SK-N-DZ (cell line): ENCODE measurements at regions not wholly inside any gene's neighbourhood (a gene's known extent, or its start where the extent isn't known, plus 50 kb on each side); places are given as distances from the start of the nearest gene placed in this dataset.
"Not testable (repeated sequence)": the region's sequence is repeated elsewhere in the genome, so short reads cannot be mapped to it uniquely, and the experiment has no call there.

Source experiments
- DNase-seq: peaks from one replicate; pipeline ENCODE4 v3.0.0-alpha.2; 2015; ENCODE audit warnings: low spot score

DNA sequence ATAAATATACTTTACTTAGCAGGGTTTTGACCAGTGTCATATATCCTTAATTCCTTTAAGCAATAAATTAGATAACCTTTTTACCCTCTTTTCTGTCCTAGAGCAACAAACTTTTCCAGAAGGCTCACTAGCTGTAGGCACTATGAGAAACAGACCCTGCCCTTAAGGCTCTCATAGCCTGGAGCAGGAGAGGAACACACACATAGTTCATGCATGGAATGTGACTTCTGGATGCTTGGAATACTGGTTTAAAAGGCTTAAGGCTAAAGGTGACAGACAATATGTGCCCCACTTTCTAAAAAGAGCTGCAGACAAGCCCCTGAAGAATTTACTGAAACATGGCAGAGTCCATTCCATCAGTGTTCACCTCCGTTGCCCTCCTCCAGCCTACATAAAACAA, 237.2 kb downstream of the TTC8 start:
- DNase-seq: no peak

DNA sequence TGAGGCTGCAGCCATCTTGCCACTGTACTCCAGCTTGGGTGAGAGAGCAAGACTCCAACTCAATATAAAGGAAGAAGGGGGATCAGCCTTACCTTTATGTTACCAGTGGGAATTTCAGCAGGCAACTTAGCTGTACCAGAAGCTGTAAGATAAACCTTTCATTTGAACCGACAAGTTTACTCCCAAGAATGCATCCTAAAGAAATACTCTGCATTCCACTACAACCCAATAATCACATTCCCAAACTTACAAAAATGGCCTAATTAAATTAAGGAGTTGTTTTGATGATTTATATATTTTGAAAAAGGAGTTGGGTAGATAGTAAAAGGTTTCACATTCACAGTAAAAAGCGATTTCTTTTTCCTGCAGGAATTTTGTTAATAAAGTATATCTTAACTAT, 241.4 kb downstream of the TTC8 start:
- DNase-seq: no peak

DNA sequence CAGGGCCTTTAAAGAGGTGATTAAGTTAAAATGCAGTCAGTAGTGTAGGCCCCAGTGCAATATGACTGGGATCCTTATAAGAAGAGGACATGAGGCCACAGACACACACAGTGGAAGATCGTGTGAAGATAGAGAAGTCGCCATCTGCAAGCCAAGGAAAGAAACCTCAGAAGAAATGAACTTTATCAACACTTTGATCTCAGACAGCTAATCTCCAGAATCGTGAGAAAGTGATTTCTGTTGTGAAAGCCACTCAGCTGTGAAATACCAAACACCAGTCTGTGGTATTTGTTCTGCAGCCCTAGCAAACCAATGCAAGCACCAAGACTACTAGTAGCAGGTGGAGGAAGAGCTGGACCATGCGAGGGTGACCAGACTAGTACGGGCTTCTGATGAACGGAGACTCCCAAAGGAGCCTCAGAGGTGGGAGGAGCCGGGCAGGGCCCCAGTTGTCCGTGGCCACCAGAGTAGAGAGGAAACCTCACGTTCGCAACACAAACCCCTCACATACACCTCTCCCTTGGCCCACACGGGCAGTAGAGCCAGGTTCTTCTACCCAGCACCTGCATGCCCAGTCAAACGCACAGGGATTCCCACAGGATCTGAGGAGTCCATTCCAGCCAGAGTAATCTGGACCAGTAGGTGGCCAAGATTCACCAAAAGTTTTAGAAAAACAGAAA, 243.0 kb downstream of the TTC8 start:
- DNase-seq: no peak

DNA sequence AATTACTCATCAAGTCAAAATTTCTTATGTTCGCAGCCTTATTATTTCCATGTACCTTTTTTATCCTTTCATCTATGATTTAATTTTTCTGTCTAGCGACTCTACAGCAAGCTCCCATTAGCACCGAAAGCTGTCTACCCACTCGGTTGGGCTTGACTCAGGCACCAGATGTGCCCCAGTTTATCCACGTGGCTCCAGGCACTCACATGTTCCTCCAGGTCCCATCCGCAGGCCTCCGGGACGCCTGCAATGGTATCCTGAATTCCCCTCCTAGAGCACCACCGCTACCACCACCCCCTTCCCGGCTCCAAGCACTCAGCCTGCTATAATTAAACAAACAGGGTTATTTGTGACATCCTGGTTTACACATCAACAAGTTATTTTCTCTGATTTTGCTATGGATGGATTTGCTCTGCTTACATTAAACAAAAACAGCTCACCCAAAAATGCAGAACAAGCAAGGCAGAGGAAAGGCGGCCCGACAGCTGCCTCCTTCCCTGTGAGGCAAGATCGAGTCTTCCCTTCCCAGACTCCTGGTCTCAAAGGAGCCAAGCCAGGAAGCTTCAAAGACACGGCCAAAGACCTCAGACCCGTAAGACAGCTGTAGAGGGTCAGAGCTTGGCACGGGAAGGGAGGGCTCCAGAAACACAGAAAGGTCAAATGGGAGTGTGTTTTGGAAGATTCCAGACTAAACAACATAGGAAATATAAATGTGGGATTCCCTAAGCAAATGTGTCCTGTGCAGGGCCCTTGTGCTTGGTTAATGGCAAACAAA, 253.8 kb downstream of the TTC8 start:
- peak; percentile 22 for DNase-seq

DNA sequence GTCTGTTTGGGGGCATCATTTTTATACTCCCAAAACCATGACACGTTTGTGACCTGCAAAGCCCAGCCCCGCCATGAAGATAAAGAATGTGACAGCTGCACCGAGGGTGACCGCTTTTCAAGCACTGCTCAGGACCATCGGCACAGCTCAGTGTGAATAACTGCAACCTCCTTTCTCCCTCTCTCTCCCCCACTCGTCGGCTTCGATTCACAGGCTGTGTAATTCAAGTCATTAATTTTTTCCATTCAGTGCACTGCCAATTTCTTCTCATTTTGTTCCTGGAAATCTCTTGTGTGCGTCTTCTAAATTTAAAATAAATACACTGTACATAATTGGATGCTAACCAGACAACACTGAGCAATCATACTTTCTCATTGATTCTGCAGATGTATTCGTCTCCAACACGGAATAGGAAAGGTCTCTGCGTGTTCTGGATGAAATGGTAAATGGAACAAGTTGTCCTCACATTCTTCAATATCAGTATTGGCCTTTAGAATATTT, 260.8 kb downstream of the TTC8 start:
- DNase-seq: no peak

DNA sequence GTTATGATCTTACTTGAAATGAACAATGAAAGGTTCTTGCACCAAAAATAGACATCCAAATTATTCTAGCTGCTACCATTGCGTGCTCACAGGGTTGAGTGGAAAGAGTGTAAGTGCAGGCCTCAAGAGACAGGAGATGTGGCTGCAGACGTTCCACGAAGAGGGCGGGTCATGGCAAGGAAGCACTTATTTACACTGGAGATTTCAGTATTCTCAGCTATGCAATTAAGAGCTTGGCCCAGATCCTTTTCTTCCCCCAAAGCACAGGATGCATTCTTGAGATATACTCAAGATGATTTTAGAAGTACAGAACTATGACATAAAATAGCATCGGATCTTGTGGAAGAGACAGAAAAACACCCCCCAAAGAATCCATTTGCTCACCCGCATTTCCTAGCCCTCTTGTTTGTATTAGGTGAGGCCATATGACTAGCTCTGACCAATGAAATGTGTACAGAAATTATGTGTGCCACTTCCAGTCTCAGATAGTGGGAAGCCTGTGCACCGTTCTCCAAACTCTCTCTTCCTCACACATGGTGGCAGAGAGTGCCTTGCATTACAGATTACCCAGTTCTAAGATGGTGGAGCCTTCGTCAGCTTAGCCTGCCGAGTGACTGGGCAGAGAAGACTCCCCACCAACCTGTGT, 261.4 kb downstream of the TTC8 start:
- DNase-seq: no peak

DNA sequence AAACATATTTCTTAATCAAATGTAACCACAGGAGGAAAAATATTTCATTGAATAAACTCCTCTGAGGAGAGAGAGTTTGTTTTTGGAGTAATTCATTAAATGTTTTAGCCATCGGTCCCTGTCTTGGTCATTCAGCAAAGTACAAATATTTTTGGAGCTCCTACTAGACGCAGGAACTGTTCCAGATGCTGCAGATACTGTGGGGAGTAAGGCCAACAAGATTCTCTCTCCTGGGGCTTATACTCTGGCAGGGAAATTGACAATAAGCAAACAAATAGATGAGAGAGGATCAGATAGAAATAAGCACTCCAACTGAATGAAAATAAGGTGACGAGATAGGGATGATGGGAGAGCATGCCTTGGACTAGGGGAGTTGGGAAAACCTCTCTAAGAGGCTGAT, 264.1 kb downstream of the TTC8 start:
- no peak for DNase-seq

DNA sequence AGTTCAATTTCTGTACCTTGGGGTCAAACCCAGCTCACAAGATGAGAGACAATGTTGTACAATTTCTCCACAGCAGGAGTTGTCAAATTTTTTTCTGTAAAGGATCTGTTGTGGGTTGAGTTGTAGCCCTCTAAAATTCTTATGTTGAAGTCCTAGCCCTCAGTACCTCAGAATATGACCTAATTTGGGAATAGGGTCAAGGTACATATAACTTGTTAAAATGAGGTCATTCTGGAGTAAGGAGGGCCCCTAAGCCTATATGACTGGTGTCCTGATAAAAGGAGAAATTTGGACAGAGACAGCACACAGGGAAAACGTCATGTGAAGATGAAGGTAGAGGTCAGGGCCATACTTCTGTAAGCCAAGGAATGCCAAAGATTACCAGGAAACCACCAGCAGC, 264.9 kb downstream of the TTC8 start:
- no peak for DNase-seq

DNA sequence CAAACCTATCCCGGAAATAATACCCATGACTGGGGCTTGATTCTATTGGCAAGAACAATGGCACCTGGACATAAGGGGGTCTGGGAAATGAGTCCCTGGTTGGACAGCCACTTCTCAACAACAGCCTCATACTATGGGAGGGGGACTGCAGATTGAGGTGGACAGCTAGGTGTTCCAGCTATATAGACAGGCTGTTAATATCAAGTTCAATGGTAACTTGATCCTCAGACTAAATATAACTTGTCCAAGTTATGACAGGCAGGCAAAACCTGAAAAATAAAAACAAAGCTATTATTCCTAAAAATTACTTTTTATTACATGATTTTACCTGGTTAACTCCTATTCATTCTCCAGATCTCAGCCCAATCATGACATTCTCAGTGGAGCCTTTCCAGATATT, 267.3 kb downstream of the TTC8 start:
- DNase-seq: no peak

DNA sequence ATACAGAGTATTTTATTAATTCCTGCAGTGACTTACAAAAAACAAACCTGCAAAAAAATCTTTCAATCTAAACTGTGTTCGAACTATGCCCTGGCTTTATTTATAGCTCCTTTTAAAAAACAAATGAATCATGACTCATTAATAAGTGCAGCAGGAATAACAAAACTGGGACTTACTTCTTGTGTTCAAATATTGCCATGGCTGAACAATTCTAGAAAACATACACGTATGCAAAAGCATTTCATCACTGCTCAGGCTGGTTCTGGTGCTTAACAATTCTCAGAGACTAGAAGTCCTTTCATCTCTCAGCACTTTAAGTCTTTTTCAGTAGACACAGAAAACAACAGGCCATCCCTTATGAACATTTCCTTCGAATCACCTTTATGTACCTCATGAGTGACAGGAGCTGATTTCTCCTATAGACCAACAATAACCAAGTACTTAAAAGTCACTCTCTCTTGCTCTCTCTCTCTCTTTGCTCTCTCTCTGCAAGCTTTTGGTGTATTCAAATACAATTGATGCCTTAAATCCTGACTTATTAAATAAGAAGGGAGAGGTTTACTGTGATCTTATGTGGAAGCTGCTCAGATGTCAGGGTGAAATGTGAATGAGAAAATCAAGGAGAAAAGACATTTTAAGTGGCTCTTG, 268.8 kb downstream of the TTC8 start:
- DNase-seq: no peak

DNA sequence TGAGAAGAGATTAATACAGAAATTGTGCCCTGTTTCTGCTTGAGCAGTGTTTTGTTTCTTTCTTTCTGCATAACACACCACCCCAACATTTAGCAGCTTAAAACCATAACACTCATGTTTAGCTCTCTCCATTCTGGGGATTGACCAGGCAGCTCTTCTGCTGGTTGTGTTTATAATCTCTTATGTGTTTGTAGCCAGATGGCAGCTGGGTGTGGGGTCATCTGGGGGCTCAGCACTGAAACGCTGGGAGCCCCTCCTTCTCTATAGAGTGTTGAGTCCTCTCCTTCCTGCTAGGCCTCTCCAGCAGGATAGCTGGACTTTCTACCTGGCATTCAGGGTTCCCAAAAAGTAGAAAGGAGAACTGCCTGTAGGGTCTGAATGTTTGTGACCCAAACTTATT, 270.6 kb downstream of the TTC8 start:
- DNase-seq: no peak

DNA sequence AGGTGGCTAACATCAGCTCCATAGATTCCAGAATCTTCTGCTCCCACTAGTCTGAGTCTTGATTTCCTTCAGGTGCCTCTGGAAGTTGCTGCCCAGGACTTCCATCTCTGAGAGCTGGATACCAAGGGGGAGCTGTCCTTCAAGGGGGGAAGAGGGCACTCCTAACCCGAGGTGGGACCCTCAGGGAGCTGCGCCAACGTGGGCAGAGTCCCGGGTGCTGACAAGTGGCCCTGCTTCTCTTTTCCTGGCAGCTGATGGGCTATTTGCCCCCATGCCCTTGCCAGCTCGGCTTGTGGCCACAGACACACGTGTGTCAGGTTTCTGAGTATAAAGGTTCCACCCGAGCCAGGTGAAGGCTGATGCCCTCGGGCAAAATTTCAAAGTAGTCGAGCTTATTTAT, 272.5 kb downstream of the TTC8 start:
- DNase-seq: no peak

DNA sequence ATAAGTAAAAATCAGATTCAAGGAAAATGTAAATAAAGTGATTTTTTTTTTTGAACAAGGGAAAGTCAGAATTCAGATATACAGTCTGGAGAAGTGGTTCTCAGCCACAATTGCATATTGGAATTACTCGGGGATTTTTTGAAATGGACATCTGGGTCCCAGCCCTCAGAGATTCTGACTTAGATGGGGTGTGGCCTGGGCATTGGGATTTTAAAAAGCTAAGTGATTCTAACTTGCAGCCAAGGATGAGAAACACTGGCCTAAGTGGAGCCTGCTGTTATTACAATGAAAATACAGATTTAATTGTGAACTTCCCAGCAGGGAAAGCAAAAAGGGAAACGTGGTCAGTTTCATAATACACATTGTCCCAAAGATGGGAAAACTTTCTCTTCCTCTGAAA, 273.8 kb downstream of the TTC8 start:
- DNase-seq: no peak

DNA sequence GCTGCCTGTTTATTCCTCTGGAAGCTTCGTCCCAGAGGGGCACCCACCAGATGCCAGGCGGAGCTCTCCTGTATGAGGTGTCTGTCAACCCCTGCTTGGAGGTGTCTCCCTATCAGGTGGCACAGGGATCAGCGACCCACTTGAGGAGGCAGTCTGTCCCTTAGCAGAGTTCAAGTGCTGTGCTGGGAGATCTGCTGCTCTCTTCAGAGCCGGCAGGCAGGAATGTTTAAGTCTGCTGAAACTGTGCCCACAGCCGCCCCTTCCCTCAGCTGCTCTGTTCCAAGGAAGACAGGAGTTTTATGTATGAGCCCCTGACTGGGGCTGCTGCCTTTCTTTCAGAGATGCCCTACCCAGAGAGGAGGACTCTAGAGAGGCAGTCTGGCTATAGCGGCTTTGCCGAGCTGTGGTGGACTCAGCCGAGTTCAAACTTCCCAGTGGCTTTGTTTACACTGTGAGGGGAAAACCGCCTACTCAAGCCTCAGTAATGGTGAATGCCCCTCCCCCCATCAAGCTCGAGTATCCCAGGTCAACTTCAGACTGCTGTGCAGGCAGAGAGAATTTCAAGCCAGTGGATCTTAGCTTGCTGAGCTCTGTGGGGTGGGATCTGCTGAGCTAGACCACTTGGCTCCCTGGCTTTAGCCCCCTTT, 279.8 kb downstream of the TTC8 start:
- not testable (repeated sequence) for DNase-seq

DNA sequence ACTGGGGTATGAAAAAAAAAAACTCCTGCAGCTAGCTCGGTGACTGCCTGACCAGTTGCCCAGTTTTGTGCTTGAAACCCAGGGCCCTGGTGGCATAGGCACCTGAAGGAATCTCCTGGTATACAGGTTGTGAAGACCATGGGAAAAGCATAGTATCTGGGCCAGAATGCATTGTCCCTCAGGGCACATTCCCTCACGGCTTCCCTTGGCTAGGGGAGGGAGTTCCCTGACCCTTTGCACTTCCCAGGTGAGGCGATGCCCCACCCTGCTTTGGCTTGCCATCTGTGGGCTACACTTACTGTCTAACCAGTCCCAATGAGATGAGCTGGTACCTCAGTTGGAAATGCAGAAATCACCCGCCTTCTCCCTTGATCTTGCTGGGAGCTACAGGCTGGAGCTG, 280.4 kb downstream of the TTC8 start:
- not testable (repeated sequence) for DNase-seq
